K562 (cell line): ENCODE measurements at regions not wholly inside any gene's neighbourhood (a gene's known extent, or its start where the extent isn't known, plus 50 kb on each side); places are given as distances from the start of the nearest gene placed in this dataset.

ENCODE experiments used
- EZH2 ChIP-seq: IDR thresholded peaks from 2 replicates; pipeline ENCODE4 v1.6.1; 2012; ENCODE audit warnings: low read depth, mild to moderate bottlenecking, inconsistent platforms, low read length, borderline replicate concordance
- REST ChIP-seq, 2 experiments: fragments of 450-650 bp; formaldehyde crosslinking in 1 of 2; IDR thresholded peaks; 2 replicates each; pipeline versions ENCODE4 v1.4.0 to v1.6.1; 2014 to 2020; ENCODE audit warnings: mild to moderate bottlenecking in 2 of 2, borderline replicate concordance in 1 of 2, low read depth in 1 of 2

GRCh38 chr6:8175046-8175777 lies 72.9 kb upstream of the EEF1E1 start (continued):
- TF ChIP-seq REST (IDR thresholded peaks at IDR 0.05; ENCODE audit: borderline replicate concordance), result no peak
- no peak for TF ChIP-seq REST (CRISPR knock-in tag; IDR thresholded peaks at IDR 0.05; ENCODE audit: low read depth)
- no peak for TF ChIP-seq EZH2
